Kidney epithelial cell (primary cell): ENCODE measurements at regions not wholly inside any gene's neighbourhood (a gene's known extent, or its start where the extent isn't known, plus 50 kb on each side); places are given as distances from the start of the nearest gene placed in this dataset.
"Not testable (repeated sequence)": the region's sequence is repeated elsewhere in the genome, so short reads cannot be mapped to it uniquely, and the experiment has no call there.

Source experiments
- DNase-seq: peaks from one replicate; pipeline ENCODE4 v3.0.0-alpha.2; 2010; ENCODE audit warnings: low read depth
- H3K27me3 ChIP-seq: 2 replicates; pipeline ENCODE4 v1.6.0; 2011; ENCODE audit warnings: low read length; ENCODE audit not compliant: control insufficient read depth, insufficient read depth
- H3K36me3 ChIP-seq: 2 replicates; pipeline ENCODE4 v1.5.1; 2011; ENCODE audit warnings: low read length; ENCODE audit not compliant: control insufficient read depth, insufficient read depth
- H3K4me3 ChIP-seq: 2 replicates; pipeline ENCODE4 v1.5.1; 2011; ENCODE audit warnings: low read depth, mild to moderate bottlenecking, control low read depth, low read length
- CTCF ChIP-seq: IDR thresholded peaks from 2 replicates; pipeline ENCODE4 v1.5.1; 2011; ENCODE audit warnings: mild to moderate bottlenecking, moderate library complexity, low read length, control low read depth, inconsistent platforms; ENCODE audit not compliant: insufficient read depth, poor library complexity, severe bottlenecking

GRCh38 chr7:92909686-92910475 lies 73.5 kb upstream of the CDK6 start:
- no peak for TF ChIP-seq CTCF
- H3K27me3 ChIP-seq, result no peaks in the 10 kb centered on the region
- DNase-seq, result no peak
- no peak overlapping the region for H3K4me3 ChIP-seq
- no peaks in the 10 kb centered on the region for H3K36me3 ChIP-seq

GRCh38 chr7:92904244-92905131 lies 68.1 kb upstream of the CDK6 start:
- Histone ChIP-seq H3K27me3 (no peaks in the 10 kb centered on the region), H3K36me3 (no peaks in the 10 kb centered on the region), H3K4me3 (no peak overlapping the region)
- no peak for TF ChIP-seq CTCF
- DNase-seq, result peak; percentile 95

DNA sequence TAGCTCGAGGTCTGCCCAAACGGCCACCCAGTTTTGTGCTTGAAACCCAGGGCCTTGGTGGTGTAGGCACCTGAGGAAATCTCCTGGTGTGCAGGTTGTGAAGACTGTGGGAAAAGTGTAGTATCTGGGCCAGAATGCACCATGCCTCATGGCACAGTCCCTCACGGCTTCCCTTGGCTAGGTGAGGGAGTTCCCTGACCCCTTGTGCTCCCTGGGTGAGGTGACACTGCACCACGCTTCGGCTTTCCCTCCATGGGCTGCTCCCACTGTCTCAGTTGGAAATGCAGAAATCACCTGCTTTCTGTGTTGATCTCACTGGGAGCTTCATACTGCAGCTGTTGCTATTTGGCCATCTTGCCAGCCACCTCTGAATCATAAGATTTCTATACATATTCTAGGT lies 62.4 kb upstream of the CDK6 start:
- TF ChIP-seq CTCF, result no peak
- H3K4me3 ChIP-seq, result no peak overlapping the region
- DNase-seq, result no peak
- H3K27me3 ChIP-seq, result no peaks in the 10 kb centered on the region
- no peaks in the 10 kb centered on the region for H3K36me3 ChIP-seq

DNA sequence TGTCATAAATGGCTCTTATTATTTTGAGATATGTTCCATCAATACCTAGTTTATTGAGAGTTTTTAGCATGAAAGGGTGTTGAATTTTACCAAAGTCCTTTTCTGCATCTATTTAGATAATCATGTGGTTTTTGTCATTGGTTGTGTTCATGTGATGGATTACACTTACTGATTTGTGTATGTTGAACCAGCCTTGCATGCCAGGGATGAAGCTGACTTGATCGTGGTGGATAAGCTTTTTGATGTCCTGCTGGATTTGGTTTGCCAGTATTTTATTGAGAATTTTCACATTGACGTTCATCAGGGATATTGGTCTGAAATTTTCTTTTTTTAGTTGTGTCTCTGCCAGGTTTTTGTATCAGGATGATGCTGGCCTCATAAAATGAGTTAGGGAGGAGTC lies 58.5 kb upstream of the CDK6 start:
- not testable (repeated sequence) for H3K36me3 ChIP-seq, H3K4me3 ChIP-seq, H3K27me3 ChIP-seq, DNase-seq

DNA sequence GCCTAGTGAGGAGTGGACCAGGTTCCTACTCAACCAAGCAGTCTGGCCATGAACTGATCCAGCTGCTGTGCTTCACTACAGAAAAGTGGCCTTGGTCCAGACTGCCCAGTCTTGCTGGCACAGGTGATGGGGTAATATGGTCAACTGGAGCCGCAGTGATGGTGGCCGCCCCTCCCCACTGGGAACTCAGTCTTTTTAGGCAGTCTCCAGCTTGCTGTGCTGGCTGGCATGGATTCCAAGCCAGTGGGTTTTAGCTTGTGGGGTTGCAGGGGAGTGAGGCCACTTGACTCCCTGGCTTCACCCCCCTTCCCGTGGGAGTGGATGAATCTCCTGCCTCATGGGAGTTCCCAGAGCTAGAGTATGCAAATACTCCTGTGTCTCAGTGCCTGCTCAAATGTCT lies 52.7 kb upstream of the CDK6 start:
- no peak for TF ChIP-seq CTCF
- H3K36me3 ChIP-seq, result no peaks in the 10 kb centered on the region
- H3K27me3 ChIP-seq, result no peaks in the 10 kb centered on the region
- H3K4me3 ChIP-seq, result no peak overlapping the region
- no peak for DNase-seq
